GM23248 (cell line): ENCODE measurements at regions not wholly inside any gene's neighbourhood (a gene's known extent, or its start where the extent isn't known, plus 50 kb on each side); places are given as distances from the start of the nearest gene placed in this dataset. TPM values are rescaled to one million over a fixed set of nuclear protein-coding genes. Genes with fewer than 3 reads are reported as not detected.

Experiments used
- DNase-seq: peaks from one replicate; pipeline ENCODE4 v3.0.0-alpha.2; 2015
- H2AFZ ChIP-seq: fragments of 200-600 bp; sonication (generic); 2 replicates; pipeline ENCODE4 v1.6.1; 2016; ENCODE audit warnings: antibody characterized with exemption
- H3F3A ChIP-seq: fragments of 200-600 bp; sonication (generic); 2 replicates; pipeline ENCODE4 v1.6.1; 2016; ENCODE audit warnings: mild to moderate bottlenecking, antibody characterized with exemption, mixed run types; ENCODE audit not compliant: insufficient read depth
- H3K27ac ChIP-seq: fragments of 200-600 bp; sonication (generic); 2 replicates; pipeline ENCODE4 v1.5.1; 2016; ENCODE audit warnings: mild to moderate bottlenecking
- H3K27me3 ChIP-seq: fragments of 200-600 bp; sonication (generic); replicated peaks from 2 replicates; pipeline ENCODE4 v1.6.1; 2016; ENCODE audit warnings: mild to moderate bottlenecking; ENCODE audit not compliant: insufficient read depth
- H3K36me3 ChIP-seq: fragments of 200-600 bp; sonication (generic); 2 replicates; pipeline ENCODE4 v1.6.1; 2016; ENCODE audit warnings: low read depth, mild to moderate bottlenecking
- H3K4me1 ChIP-seq: fragments of 200-600 bp; sonication (generic); 2 replicates; pipeline ENCODE4 v1.6.1; 2016; ENCODE audit warnings: mild to moderate bottlenecking; ENCODE audit not compliant: insufficient read depth
- H3K4me2 ChIP-seq: fragments of 200-600 bp; sonication (generic); one replicate; pipeline ENCODE4 v1.6.1; 2016; ENCODE audit warnings: mild to moderate bottlenecking; ENCODE audit not compliant: unreplicated experiment
- H3K4me3 ChIP-seq: fragments of 200-600 bp; sonication (generic); 2 replicates; pipeline ENCODE4 v1.5.1; 2016; ENCODE audit warnings: mild to moderate bottlenecking
- H3K79me2 ChIP-seq: fragments of 200-600 bp; sonication (generic); 2 replicates; pipeline ENCODE4 v1.6.1; 2016; ENCODE audit warnings: mild to moderate bottlenecking; ENCODE audit not compliant: insufficient read depth
- H3K9ac ChIP-seq: fragments of 200-600 bp; sonication (generic); 2 replicates; pipeline ENCODE4 v1.6.1; 2016; ENCODE audit warnings: mild to moderate bottlenecking
- H3K9me2 ChIP-seq: fragments of 200-600 bp; sonication (generic); 2 replicates; pipeline ENCODE4 v1.6.1; 2016; ENCODE audit warnings: mixed run types, mild to moderate bottlenecking, moderate library complexity; ENCODE audit not compliant: insufficient read depth
- H3K9me3 ChIP-seq: fragments of 200-600 bp; sonication (generic); one replicate; pipeline ENCODE4 v1.6.1; 2017; ENCODE audit warnings: low read depth
- H4K20me1 ChIP-seq: fragments of 200-600 bp; sonication (generic); 2 replicates; pipeline ENCODE4 v1.6.0; 2016; ENCODE audit not compliant: insufficient read depth
- EZH2 ChIP-seq: fragments of 200-600 bp; sonication (generic); IDR thresholded peaks from 2 replicates; pipeline ENCODE4 v1.6.1; 2018; ENCODE audit warnings: antibody characterized with exemption, mild to moderate bottlenecking; ENCODE audit not compliant: insufficient read depth, poor library complexity, severe bottlenecking
- EZH2phosphoT487 ChIP-seq: fragments of 200-600 bp; sonication (generic); IDR thresholded peaks from 2 replicates; pipeline ENCODE4 v1.6.1; 2018; ENCODE audit warnings: antibody characterized with exemption, moderate library complexity, mild to moderate bottlenecking, low read depth; ENCODE audit not compliant: insufficient read depth
- WGBS, 2 experiments: methylation state at CpG; one replicate each; pipeline ENCODE4 v1.1.6; 2015 to 2017; ENCODE audit warnings: low lambda C conversion rate in 2 of 2, low coverage in 1 of 2; ENCODE audit errors: missing lambda C conversion rate in 2 of 2; 5-methylcytosine and 5-hydroxymethylcytosine counted together
- in situ Hi-C: fragments of 300-500 bp; cut with MboI; formaldehyde crosslinking; loops from 2 replicates; pipeline ENCODE4 v1.15.0; 2020
- microRNA-seq: library from miRNA; unstranded; fragments of <30 nt; microRNA quantifications from one replicate; pipeline ENCODE4, GENCODE V29; 2016; ENCODE audit warnings: borderline number of aligned reads
- small RNA-seq: library from RNA; depleted of rRNA; stranded (forward); fragments of <200 nt; gene quantifications from one replicate; pipeline ENCODE3, GENCODE V24; 2014; ENCODE audit warnings: low read depth, low replicate concordance

- Histone ChIP-seq H3K4me2 (no peak overlapping the region), H3K27me3 (peaks cover 21% of the 10 kb centered on the region), H2AFZ (no peak overlapping the region), H3K4me1 (peaks cover 10% of the 10 kb centered on the region), H4K20me1 (no peaks in the 10 kb centered on the region), H3K9ac (no peak overlapping the region), H3K9me3 (no peaks in the 10 kb centered on the region), H3K9me2 (no peaks in the 10 kb centered on the region), H3K4me3 (no peak overlapping the region), H3K36me3 (no peaks in the 10 kb centered on the region), H3K27ac (no peak overlapping the region), H3K79me2 (no peaks in the 10 kb centered on the region), H3F3A (peaks cover 8% of the 10 kb centered on the region)
- WGBS, 2 experiments = 82% methylated on average over 6 of the region's 6 CpGs
- in situ Hi-C loops = no loop called here
- no peak for TF ChIP-seq EZH2
- TF ChIP-seq EZH2phosphoT487 = no peak
- no peak for DNase-seq
These were observed 58.1 kb upstream of the ZBTB40 start for GRCh38 chr1:22393587-22393986.

GRCh38 chr1:22398656-22399420 is 52.8 kb upstream of the ZBTB40 start:
- H3K36me3 ChIP-seq = no peaks in the 10 kb centered on the region
- no peak overlapping the region for H3K4me2 ChIP-seq
- H3F3A ChIP-seq = no peaks in the 10 kb centered on the region
- H2AFZ ChIP-seq = no peak overlapping the region
- H3K4me1 ChIP-seq = no peaks in the 10 kb centered on the region; the same call in 1 of the 2 replicates
- no peaks in the 10 kb centered on the region for H3K9me2 ChIP-seq
- peaks cover 50% of the 10 kb centered on the region for H3K27me3 ChIP-seq
- no peak for DNase-seq
- WGBS, 2 experiments = 77% methylated on average over 11 of the region's 11 CpGs
- in situ Hi-C loops = no loop called here
- no peak overlapping the region for H3K27ac ChIP-seq
- no peaks in the 10 kb centered on the region for H3K79me2 ChIP-seq
- H3K9ac ChIP-seq = no peak overlapping the region
- no peaks in the 10 kb centered on the region for H4K20me1 ChIP-seq
- H3K4me3 ChIP-seq = no peak overlapping the region
- no peaks in the 10 kb centered on the region for H3K9me3 ChIP-seq
- TF ChIP-seq EZH2phosphoT487 = no peak
- no peak for TF ChIP-seq EZH2

- 76 to 80% methylated on average over 10 of the region's 10 CpGs for WGBS, 2 experiments
These were observed 52.1 kb upstream of the ZBTB40 start for GRCh38 chr1:22399421-22400091.

More at GRCh38 chr1:22399421-22400091, 52.1 kb upstream of the ZBTB40 start:
- H3K27me3 ChIP-seq = peaks cover 57% of the 10 kb centered on the region
- no peaks in the 10 kb centered on the region for H3K9me3 ChIP-seq
- DNase-seq = no peak
- H3K9ac ChIP-seq = no peak overlapping the region
- no peak for TF ChIP-seq EZH2
- TF ChIP-seq EZH2phosphoT487 = no peak
- in situ Hi-C loops = no loop called here
- no peaks in the 10 kb centered on the region for H3K79me2 ChIP-seq
- no peak overlapping the region for H3K27ac ChIP-seq
- H3K4me3 ChIP-seq = no peak overlapping the region
- H2AFZ ChIP-seq = no peak overlapping the region
- no peaks in the 10 kb centered on the region for H4K20me1 ChIP-seq
- no peaks in the 10 kb centered on the region for H3K9me2 ChIP-seq
- H3K4me2 ChIP-seq = no peak overlapping the region
- H3K4me1 ChIP-seq = no peaks in the 10 kb centered on the region; the same call in 1 of the 2 replicates
- H3K36me3 ChIP-seq = no peaks in the 10 kb centered on the region
- no peaks in the 10 kb centered on the region for H3F3A ChIP-seq

Small RNA genes lying in the stretch of these regions (microRNA-seq; reads per million reads assigned to microRNA genes)
- gene MIR4418 = not detected

Small RNA genes lying in the stretch of these regions (small RNA-seq; reads per million reads assigned to genes)
- not detected for gene MIR4418
